GM21390 (cell line): ENCODE measurements at regions not wholly inside any gene's neighbourhood (a gene's known extent, or its start where the extent isn't known, plus 50 kb on each side); places are given as distances from the start of the nearest gene placed in this dataset.
A peak's percentile ranks its signal among the peaks of the same experiment; 100 is the strongest.
"Not testable (repeated sequence)": the region's sequence is repeated elsewhere in the genome, so short reads cannot be mapped to it uniquely, and the experiment has no call there.

ENCODE experiments used
- ATAC-seq: cut with Tn5 transposase; IDR thresholded peaks from one replicate; pipeline ENCODE4 v1.9.1; 2021; ENCODE audit not compliant: unreplicated experiment

DNA sequence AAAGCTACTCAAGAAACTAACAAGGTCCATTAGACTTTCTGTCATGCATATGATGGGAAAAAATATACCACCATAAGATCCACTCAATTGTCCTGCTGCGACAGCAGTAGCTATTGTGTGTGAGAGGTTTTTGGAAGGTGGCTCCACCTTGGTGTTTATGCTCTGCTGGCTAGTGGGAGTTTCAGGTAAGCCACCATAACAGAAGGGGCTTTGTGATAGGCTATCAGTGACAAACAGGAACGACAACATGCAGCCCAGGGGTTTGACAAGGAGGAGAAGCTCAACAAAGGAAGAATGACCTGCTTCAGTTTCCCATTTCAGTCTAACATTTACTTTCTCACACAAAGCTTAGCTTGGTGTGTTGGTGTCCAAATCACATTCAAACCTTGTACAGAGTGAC lies 182.6 kb downstream of the ATOH1 start:
- ATAC-seq = no peak

- no peak for ATAC-seq
Observed at GRCh38 chr4:94014484-94015136, 186.1 kb downstream of the ATOH1 start.

- ATAC-seq = no peak
Observed at GRCh38 chr4:94015956-94016355, 187.4 kb downstream of the ATOH1 start.

GRCh38 chr4:94032754-94033153 lies 174.9 kb upstream of the SMARCAD1 start:
- no peak for ATAC-seq

DNA sequence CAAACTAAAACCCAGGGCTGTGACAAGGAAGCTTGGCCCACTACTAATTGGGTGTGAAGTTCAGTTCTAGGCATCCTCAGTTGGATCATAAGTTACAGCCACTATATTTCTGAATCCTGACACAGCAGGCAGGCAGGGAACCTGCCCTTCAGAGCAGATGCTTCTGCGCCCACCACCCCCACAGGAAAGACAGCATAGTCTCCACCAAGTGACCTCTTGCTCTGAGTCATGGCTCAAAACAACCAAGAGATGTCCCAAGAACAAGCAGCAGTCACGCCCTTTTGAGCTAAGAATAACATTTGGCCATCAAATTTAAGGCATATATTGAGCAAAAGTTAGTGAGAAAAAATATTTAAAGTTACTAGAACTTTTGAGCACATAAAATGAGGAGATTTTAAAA lies 170.7 kb upstream of the SMARCAD1 start:
- no peak for ATAC-seq

GRCh38 chr4:94038195-94038594 lies 169.5 kb upstream of the SMARCAD1 start:
- ATAC-seq = no peak

DNA sequence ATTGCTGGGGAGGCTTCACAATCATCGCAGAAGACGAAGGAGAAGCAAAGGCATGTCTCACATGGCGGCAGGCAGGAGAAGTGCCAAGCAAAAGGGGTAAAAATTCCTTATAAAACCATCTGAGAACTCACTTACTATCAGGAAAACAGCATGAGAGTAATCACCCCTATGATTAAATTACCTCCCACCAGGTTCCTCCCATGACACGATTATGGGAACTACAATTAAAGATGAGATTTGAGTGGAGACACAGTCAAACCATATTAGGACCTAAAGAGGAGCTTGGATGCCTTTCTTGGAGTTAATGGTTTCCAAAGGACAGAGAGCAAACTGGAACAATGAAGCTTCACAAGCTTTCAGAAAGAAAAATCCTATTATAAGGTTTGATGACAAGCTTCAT lies 168.4 kb upstream of the SMARCAD1 start:
- no peak for ATAC-seq

- not testable (repeated sequence) for ATAC-seq
Observed at GRCh38 chr4:94044471-94044870, 163.2 kb upstream of the SMARCAD1 start.

DNA sequence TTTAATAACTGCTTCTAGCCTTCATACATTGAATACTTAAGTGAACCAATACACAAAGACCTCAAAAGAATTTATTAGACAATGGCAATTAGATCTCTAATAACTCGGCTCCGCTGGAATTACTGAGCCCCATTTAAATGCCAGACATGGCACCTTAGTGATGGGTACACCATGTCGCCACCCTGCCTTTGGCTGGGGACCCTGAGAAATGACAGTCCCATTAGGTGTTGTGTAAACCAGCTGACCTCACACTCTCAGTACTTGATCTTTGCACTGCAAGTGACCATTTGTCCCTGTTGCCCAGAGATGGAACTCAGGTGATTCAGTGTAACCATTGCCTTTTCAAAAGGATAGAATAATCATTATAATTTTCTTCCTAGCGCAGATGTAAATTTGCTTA lies 144.6 kb upstream of the SMARCAD1 start:
- ATAC-seq = no peak

DNA sequence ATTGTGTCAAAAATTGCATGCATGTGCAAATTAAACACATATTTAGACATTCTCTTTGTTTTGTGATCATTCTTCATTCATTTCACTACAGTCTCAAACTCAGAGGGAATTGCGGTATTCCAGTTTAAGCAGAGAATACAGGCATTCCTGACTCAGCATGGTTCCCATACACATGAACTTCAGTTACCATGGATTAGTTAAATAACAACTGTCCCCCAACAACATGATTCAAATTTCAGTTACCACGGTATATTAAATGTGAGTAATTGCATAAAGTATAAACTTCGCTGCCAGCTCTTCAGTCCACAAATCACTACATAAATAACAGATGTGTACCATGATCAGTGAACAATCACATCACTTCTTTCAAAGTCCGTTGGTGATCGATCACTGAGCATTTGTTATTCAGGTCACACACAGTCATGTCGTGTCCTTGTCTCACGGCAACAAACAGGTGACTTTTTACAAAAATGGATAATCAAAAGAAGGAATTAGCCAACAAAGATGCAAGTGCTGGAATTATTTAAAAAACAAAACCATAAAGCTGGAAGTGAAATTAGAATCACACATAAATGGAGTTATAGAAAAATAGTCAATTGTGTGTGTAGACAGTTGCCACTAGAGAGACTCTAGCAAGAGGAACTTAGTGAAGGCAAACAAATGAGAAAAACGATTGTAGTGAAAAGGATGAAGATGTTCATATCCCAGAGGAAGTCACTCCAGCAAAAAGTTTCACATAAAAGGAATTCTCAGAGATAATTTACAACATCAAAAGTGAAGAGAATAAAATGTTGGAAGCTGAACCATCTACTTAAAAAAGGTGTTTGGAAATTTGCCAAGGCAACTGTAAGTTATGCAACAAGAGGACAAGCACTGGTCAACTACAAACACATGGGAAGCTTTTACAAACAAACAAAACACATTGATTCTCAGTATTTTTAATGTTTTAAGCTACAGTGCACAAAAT lies 138.6 kb upstream of the SMARCAD1 start:
- ATAC-seq = no peak

- no peak for ATAC-seq
Observed at GRCh38 chr4:94076498-94076897, 131.2 kb upstream of the SMARCAD1 start.

DNA sequence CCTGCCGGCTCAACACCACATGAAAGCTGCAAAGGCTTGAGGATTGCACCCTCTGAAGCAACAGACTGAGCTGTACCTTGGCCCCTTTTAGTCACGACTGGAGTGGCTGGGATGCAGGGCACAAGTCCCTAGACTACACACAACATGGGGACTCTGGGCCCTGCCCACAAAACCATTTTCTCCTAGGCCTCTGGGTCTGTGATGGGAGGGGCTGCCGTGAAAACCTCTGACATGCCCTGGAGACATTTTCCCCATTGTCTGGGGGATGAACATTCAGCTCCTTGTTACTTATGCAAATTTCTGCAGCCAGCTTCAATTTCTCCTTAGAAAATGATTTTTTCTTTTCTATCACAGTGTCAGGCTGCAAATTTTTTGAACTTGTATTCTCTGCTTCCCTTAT lies 123.5 kb upstream of the SMARCAD1 start:
- no peak for ATAC-seq

DNA sequence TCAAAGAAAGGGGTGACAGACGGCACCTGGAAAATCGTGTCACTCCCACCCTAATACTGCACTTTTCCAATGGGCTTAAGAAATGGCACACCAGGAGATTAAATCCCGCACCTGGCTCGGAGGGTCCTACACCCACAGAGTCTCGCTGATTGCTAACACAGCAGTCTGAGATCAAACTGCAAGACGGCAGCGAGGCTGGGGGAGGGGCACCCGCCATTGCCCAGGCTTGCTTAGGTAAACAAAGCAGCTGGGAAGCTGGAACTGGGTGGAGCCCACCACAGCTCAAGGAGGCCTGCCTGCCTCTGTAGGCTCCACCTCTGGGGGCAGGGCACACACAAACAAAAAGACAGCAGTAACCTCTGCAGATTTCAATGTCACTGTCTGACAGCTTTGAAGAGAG lies 108.5 kb upstream of the SMARCAD1 start:
- ATAC-seq = not testable (repeated sequence)

DNA sequence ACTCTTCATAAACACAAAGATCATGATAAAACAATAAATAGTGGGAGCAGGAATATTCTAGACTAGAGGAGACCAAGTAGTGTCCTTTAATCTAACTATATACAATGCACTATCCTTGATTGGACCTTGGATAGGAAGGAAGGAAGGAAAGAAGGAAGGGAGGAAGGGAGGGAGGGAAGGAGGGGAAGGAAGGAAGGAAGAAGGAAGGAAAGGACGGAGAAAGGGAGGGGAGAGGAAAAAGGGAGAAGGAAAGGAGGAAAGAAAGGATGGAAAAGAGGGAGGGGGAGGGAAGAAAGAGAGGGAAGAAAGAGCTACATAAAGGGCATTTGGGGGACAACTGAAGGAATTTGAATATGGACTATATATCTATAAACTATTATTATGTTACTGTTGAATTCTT lies 95.0 kb upstream of the SMARCAD1 start:
- ATAC-seq = no peak

GRCh38 chr4:94115687-94116086 lies 92.0 kb upstream of the SMARCAD1 start:
- no peak for ATAC-seq

DNA sequence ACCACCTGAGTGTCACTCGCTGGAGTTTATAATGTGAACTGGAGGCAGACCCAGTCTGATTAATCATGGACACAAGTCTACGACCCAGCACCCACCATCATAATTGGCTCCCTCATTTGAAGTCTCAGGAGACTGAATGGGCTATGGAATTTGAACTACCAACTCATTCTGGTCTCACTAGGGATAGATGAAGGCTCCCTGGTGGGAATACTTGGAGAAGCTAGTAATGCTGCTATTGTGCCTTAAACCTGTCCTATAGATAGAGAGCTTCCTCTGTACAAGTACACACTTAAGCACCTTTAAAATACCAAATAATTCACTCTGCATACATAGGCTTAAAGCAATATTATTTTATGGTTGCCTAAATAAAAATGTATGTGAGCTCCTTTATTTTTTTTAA lies 90.8 kb upstream of the SMARCAD1 start:
- ATAC-seq = no peak

DNA sequence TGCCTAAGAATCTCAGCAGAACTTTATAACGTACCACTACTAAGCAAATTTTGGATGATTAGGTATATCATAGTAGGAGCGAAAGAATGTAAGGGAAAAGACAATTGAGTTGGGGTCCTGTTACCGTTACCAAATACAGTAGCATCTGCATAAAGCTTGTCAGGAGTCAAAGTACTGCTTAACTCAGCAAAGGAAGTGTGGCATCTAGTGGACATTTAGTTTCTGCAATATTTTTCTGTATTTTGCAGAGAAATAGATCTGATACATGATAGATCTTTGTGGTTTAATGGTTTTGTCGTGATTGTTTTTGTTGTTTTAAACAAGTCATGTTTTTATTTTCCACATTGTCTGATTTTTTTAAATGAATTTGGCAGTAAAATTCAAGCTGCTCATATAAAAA lies 81.0 kb upstream of the SMARCAD1 start:
- no peak for ATAC-seq

GRCh38 chr4:94127707-94128328 lies 79.8 kb upstream of the SMARCAD1 start:
- peak; percentile 78 for ATAC-seq

GRCh38 chr4:94131212-94131611 lies 76.5 kb upstream of the SMARCAD1 start:
- no peak for ATAC-seq

DNA sequence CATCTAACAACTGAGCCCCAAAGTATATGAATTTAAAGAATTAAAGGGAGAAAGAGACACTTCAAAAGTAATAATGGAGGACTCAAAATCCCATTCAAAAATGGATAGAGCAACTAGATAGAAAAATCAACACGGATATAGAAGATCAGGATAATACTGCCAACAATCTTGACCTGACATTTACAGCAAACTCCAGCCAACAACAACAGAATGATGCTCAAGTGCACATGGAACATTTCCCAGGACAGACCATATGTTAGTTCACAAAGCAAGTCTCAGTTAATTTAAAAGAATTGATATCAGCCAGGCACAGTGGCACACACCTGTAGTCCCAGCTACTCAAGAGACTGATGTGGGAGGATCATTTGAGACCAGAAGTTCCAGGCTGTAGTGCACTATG lies 72.0 kb upstream of the SMARCAD1 start:
- no peak for ATAC-seq

DNA sequence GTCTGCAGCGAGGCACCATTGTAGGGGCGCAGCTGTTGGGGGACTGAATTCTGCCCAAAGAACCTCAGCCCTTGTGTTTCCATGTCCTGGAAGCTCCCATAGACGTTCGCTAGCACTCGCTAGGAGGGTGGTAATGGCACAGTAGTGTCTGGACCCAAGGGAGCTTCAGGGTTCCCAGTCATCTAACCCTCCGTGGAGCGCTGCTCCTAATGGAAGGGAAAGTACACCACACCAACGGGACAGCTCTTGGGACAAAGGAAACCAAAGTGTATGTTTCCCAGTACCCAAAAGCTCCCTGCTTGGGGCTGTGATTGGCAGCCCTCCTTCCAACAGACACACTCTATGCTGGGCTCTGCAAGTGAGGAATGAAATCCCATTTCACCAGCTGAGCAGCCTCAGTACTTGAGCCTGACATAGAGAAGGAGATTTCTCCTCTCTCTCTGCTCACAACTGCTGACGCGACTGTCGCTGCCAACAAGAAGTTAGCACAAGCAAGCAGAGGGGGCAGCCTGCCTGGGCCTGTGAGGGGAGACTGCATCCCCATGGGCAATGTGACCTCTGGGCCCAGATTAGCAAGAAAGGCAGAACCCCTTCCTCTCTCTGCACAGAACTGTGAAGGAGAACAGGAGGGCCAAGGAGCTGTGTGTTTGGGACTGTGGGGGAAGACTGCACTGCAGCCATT lies 67.6 kb upstream of the SMARCAD1 start:
- no peak for ATAC-seq
